RWPE1 (cell line): ENCODE measurements at regions not wholly inside any gene's neighbourhood (a gene's known extent, or its start where the extent isn't known, plus 50 kb on each side); places are given as distances from the start of the nearest gene placed in this dataset.

Source experiments
- CTCF ChIA-PET: fragments of 350-600 bp; sonication (Branson Sonifier 250); formaldehyde crosslinking; extraction: SDS; loops from one replicate; lab custom pipeline; 2021; lab: Yijun Ruan, JAX
- POLR2A ChIA-PET: fragments of 400-600 bp; formaldehyde crosslinking; extraction: SDS; loops from one replicate; lab custom pipeline; 2020; ENCODE audit warnings: antibody characterized with exemption; ENCODE audit not compliant: low non-redundant PET; lab: Yijun Ruan, JAX
- DNase-seq: peaks from one replicate; pipeline ENCODE4 v3.0.0; 2012; ENCODE audit warnings: low spot score
- H3K27ac ChIP-seq: fragments of 450-650 bp; 2 replicates; pipeline ENCODE4 v1.5.1; 2017
- TF ChIP-seq, protein P1 (sequence below): fragments of 450-650 bp; conservative IDR thresholded peaks from 2 replicates; pipeline ENCODE4 v1.5.1; 2017; ENCODE audit warnings: low read depth, mild to moderate bottlenecking

- POLR2A ChIA-PET = no interaction called here
- H3K27ac ChIP-seq = no peak overlapping the region
- DNase-seq = no peak
- TF ChIP-seq, protein P1, sequence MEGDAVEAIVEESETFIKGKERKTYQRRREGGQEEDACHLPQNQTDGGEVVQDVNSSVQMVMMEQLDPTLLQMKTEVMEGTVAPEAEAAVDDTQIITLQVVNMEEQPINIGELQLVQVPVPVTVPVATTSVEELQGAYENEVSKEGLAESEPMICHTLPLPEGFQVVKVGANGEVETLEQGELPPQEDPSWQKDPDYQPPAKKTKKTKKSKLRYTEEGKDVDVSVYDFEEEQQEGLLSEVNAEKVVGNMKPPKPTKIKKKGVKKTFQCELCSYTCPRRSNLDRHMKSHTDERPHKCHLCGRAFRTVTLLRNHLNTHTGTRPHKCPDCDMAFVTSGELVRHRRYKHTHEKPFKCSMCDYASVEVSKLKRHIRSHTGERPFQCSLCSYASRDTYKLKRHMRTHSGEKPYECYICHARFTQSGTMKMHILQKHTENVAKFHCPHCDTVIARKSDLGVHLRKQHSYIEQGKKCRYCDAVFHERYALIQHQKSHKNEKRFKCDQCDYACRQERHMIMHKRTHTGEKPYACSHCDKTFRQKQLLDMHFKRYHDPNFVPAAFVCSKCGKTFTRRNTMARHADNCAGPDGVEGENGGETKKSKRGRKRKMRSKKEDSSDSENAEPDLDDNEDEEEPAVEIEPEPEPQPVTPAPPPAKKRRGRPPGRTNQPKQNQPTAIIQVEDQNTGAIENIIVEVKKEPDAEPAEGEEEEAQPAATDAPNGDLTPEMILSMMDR = no peak
- CTCF ChIA-PET = no interaction called here
Observed at GRCh38 chr10:111186358-111186757, 109.5 kb downstream of the ADRA2A start.

- DNase-seq = no peak
- POLR2A ChIA-PET = no interaction called here
- no peak overlapping the region for H3K27ac ChIP-seq
- CTCF ChIA-PET = interaction anchor here (0.7 kb wide), 1 partner anchor 24 kb away, joined by 3 read pairs; no protein-coding TSS in a partner anchor
- TF ChIP-seq, protein P1 = no peak
Observed at GRCh38 chr10:111187096-111187495, 110.3 kb downstream of the ADRA2A start.

- TF ChIP-seq, protein P1 = no peak
- POLR2A ChIA-PET = no interaction called here
- no peak overlapping the region for H3K27ac ChIP-seq
- CTCF ChIA-PET = no interaction called here
- no peak for DNase-seq
Observed at GRCh38 chr10:111199587-111199986, 122.8 kb downstream of the ADRA2A start.

DNA sequence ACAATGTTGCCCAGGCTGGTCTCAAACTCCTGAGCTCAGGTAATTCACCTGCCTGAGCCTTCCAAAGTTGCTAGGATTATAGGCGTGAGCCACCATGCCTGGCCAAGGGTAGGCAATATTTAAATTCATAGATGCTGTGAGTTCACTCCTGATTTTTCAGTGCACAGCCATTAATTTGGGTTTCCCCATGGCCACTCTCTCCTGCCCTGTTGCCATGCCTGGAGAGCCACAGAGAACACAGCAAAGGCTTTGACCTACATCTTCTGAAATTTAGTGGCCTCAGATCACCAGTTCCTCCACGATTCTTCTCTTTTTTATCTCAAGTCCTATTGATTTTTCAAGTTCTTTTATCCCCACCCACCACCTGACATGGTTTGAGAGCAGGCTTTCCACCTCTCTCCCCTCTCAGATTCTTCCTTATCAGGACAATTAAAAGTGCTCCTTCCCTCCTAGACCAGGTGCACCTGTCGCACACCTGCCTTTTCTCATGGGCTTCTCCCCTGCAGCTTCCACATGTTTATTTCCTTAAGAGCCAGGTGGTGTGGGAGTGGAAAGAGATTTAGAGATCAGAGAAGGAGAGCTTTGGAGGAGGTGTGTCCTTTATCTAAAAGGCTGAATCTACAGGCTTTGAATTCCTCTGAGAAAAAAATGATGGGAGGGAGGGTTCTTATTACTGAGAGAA is 123.8 kb downstream of the ADRA2A start:
- TF ChIP-seq, protein P1 = no peak
- ChIA-PET POLR2A (no interaction called here), CTCF (interaction anchor here (0.7 kb wide), 1 partner anchor 37 kb away, joined by 3 read pairs; no protein-coding TSS in a partner anchor)
- DNase-seq = no peak
- no peak overlapping the region for H3K27ac ChIP-seq

- TF ChIP-seq, protein P1 = no peak
- no peak overlapping the region for H3K27ac ChIP-seq
- ChIA-PET POLR2A (no interaction called here), CTCF (interaction anchor here (0.6 kb wide), 2 partner anchors 176 to 1101 kb away, joined by 4 to 5 read pairs; no protein-coding TSS in a partner anchor)
- no peak for DNase-seq
Observed at GRCh38 chr10:111203615-111204014, 126.8 kb downstream of the ADRA2A start.

DNA sequence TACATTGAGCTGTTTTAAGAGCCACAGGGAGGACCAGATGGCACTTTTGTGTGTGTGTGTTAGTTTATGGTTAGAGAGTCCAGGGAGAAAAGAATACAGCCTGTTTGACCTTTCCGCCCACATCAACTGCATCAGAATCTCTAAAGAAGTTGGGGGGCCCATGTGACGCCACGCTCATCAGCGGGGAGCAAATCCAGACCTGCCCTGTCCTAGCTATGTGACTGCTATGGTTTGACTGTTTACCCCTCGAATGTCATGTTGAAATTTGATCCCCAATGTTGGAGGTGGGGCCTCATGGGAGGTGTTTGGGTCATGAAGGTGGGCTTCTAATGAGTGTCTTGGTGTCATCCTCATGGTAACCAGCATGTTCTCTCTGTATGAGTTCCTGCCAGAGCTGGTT is 128.0 kb downstream of the ADRA2A start:
- ChIA-PET CTCF (no interaction called here), POLR2A (no interaction called here)
- TF ChIP-seq, protein P1 = no peak
- H3K27ac ChIP-seq = no peak overlapping the region
- DNase-seq = no peak
